ENCODE measurements at regions not wholly inside any gene's neighbourhood (a gene's known extent, or its start where the extent isn't known, plus 50 kb on each side); places are given as distances from the start of the nearest gene placed in this dataset.

DNA sequence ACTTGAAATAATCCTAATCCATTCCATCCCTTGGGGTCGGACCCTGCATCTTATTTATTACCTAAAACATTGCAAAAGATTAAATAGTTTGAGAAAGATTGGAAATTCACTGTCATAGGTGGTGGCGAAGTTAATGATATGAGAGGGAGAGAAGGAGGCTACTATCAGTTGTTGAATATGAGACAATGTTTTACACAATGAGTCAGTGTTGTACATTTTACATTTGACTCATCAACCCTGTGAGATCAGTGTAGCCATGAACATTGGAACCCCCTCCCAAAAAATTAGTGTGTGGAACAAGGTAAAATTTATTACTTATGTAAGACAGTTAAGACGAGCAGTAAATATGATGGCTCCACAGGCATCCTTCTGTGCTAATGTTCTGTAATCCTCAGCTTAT lies 384.3 kb downstream of the MCTP2 start:
- Histone ChIP-seq H2BK5ac (ENCODE audit: low read depth, low read length) (no peak overlapping the region), H4K20me1 (replicated peaks in 1 of 2; ENCODE audit: control insufficient read depth in 1 of 2, insufficient read depth in 2 of 2, low read length in 2 of 2) (no peaks in the 10 kb centered on the region), H3K27me3 (replicated peaks in 1 of 4; ENCODE audit: control insufficient read depth in 3 of 4, extremely low read depth in 1 of 4, insufficient read depth in 3 of 4, low read length in 3 of 4) (no peaks in the 10 kb centered on the region), H3K36me3 (ENCODE audit: control insufficient read depth in 2 of 4, insufficient read depth in 4 of 4, low read length in 3 of 4) (no peaks in the 10 kb centered on the region), H4K5ac (ENCODE audit: insufficient read length, low read depth, low read length) (no peak overlapping the region), H3K23me2 (ENCODE audit: low read depth, low read length) (no peaks in the 10 kb centered on the region), H4K8ac (ENCODE audit: extremely low read depth, insufficient read depth, low read length) (no peak overlapping the region), H2BK12ac (ENCODE audit: low read depth, low read length) (no peak overlapping the region), H3K79me2 (ENCODE audit: control insufficient read depth in 1 of 2, insufficient read depth in 2 of 2, low read length in 2 of 2) (no peaks in the 10 kb centered on the region), H3K9ac (replicated peaks in 1 of 4; ENCODE audit: extremely low read depth in 1 of 4, low read depth in 3 of 4, low read length in 3 of 4) (no peak overlapping the region), H2BK15ac (ENCODE audit: low read length) (no peak overlapping the region), H3K4ac (replicated peaks; ENCODE audit: insufficient read length, low read depth, low read length) (no peak overlapping the region), H2AK5ac (ENCODE audit: low read depth, low read length) (no peak overlapping the region), H3K79me1 (ENCODE audit: low read depth, low read length) (no peaks in the 10 kb centered on the region), H3K23ac (ENCODE audit: insufficient read length) (no peak overlapping the region), H4K91ac (replicated peaks; ENCODE audit: insufficient read length, low read length) (no peak overlapping the region), H3K18ac (ENCODE audit: extremely low read depth, low read length) (no peak overlapping the region), H3K4me1 (replicated peaks in 1 of 4; ENCODE audit: control insufficient read depth in 3 of 4, insufficient read depth in 4 of 4, low read length in 3 of 4) (no peaks in the 10 kb centered on the region), H3K4me2 (ENCODE audit: insufficient read depth in 1 of 2, low read depth in 2 of 2, low read length in 2 of 2) (no peak overlapping the region), H3K27ac (ENCODE audit: low read depth, low read length) (no peak overlapping the region), H3K14ac (ENCODE audit: insufficient read length) (no peak overlapping the region), H2BK20ac (ENCODE audit: low read length) (no peak overlapping the region), H3K4me3 (ENCODE audit: extremely low read depth in 1 of 4, insufficient read depth in 2 of 4, low read depth in 3 of 4, low read length in 4 of 4) (no peak overlapping the region), H3K9me3 (ENCODE audit: insufficient read depth in 2 of 2, low read depth in 1 of 2, low read length in 1 of 2) (no peaks in the 10 kb centered on the region), H3K56ac (replicated peaks; ENCODE audit: insufficient read length, low read depth, low read length) (no peak overlapping the region), H2AFZ (ENCODE audit: low read length) (no peak overlapping the region), H2BK120ac (replicated peaks; ENCODE audit: low read depth, low read length) (no peak overlapping the region)
- POLR2A ChIA-PET (ENCODE audit: partially characterized antibody): no interaction called here
- WGBS, 2 experiments (ENCODE audit: extremely low coverage in 1 of 2, insufficient coverage in 1 of 2, insufficient read length in 1 of 2, insufficient replicate concordance in 2 of 2, low coverage in 1 of 2, low lambda C conversion rate in 2 of 2, missing lambda C conversion rate in 1 of 2): 90 to 100% methylated on average over 1 to 3 of the region's 3 CpGs
- FAIRE-seq: no peak
- DNase-seq (ENCODE audit: low read depth in 1 of 2, low spot score in 2 of 2): no peak
- CTCF ChIA-PET (ENCODE audit: partially characterized antibody): interaction anchor here (1.8 kb wide), 1 partner anchor 39 kb away, joined by 6 read pairs; no protein-coding TSS in a partner anchor
- TF ChIP-seq ZNF274 (IDR thresholded peaks at IDR 0.05; ENCODE audit: borderline replicate concordance, extremely low read depth, low read length): no peak
- TF ChIP-seq, protein P1, sequence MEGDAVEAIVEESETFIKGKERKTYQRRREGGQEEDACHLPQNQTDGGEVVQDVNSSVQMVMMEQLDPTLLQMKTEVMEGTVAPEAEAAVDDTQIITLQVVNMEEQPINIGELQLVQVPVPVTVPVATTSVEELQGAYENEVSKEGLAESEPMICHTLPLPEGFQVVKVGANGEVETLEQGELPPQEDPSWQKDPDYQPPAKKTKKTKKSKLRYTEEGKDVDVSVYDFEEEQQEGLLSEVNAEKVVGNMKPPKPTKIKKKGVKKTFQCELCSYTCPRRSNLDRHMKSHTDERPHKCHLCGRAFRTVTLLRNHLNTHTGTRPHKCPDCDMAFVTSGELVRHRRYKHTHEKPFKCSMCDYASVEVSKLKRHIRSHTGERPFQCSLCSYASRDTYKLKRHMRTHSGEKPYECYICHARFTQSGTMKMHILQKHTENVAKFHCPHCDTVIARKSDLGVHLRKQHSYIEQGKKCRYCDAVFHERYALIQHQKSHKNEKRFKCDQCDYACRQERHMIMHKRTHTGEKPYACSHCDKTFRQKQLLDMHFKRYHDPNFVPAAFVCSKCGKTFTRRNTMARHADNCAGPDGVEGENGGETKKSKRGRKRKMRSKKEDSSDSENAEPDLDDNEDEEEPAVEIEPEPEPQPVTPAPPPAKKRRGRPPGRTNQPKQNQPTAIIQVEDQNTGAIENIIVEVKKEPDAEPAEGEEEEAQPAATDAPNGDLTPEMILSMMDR (IDR thresholded peaks at IDR 0.05; ENCODE audit: control extremely low read depth in 1 of 3, insufficient read depth in 1 of 3, low read depth in 1 of 3, low read length in 3 of 3): no peak
- TF ChIP-seq, protein P2, sequence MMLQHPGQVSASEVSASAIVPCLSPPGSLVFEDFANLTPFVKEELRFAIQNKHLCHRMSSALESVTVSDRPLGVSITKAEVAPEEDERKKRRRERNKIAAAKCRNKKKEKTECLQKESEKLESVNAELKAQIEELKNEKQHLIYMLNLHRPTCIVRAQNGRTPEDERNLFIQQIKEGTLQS (IDR thresholded peaks at IDR 0.05; ENCODE audit: insufficient read depth, low read depth, low read length): no peak
- no peak for TF ChIP-seq SUZ12 (IDR thresholded peaks at IDR 0.05; ENCODE audit: low read length)
- no peak for TF ChIP-seq CREB1 (IDR thresholded peaks at IDR 0.05)
- TF ChIP-seq POLR2AphosphoS5 (IDR thresholded peaks at IDR 0.05; ENCODE audit: low read depth, low read length): no peak
- TF ChIP-seq KDM5A (IDR thresholded peaks at IDR 0.05; ENCODE audit: low read length): no peak
- no peak for TF ChIP-seq RNF2 (IDR thresholded peaks at IDR 0.05; ENCODE audit: borderline replicate concordance, low read depth, low read length, missing control alignments, poor library complexity, severe bottlenecking)
- no peak for TF ChIP-seq RAD21 (IDR thresholded peaks at IDR 0.05 in 1 of 2, conservative IDR thresholded peaks at IDR 0.05 in 1 of 2; ENCODE audit: low read depth in 2 of 2, low read length in 2 of 2)
- TF ChIP-seq RXRA (IDR thresholded peaks at IDR 0.05; ENCODE audit: insufficient read depth, low read depth, low read length): no peak
- no peak for TF ChIP-seq NRF1 (IDR thresholded peaks at IDR 0.05; ENCODE audit: low read depth, low read length)
- TF ChIP-seq BACH1 (IDR thresholded peaks at IDR 0.05; ENCODE audit: low read length): no peak

All from H1 (cell line).